ENCODE measurements at regions not wholly inside any gene's neighbourhood (a gene's known extent, or its start where the extent isn't known, plus 50 kb on each side); places are given as distances from the start of the nearest gene placed in this dataset.

GRCh38 chr22:19663821-19664355 is 50.4 kb upstream of the SEPTIN5 start:
- no peak for ATAC-seq

GRCh38 chr22:19664406-19664805 is 49.9 kb upstream of the SEPTIN5 start:
- ATAC-seq = no peak
